SK-N-DZ (cell line): ENCODE measurements at regions not wholly inside any gene's neighbourhood (a gene's known extent, or its start where the extent isn't known, plus 50 kb on each side); places are given as distances from the start of the nearest gene placed in this dataset.

Source experiments
- DNase-seq: peaks from one replicate; pipeline ENCODE4 v3.0.0-alpha.2; 2015; ENCODE audit warnings: low spot score

GRCh38 chr4:138964716-138965426, 50.7 kb upstream of the NOCT start:
- DNase-seq = no peak

GRCh38 chr4:138963412-138963811, 52.2 kb upstream of the NOCT start:
- no peak for DNase-seq

GRCh38 chr4:138961664-138962063, 53.9 kb upstream of the NOCT start:
- no peak for DNase-seq

GRCh38 chr4:138961129-138961528, 54.5 kb upstream of the NOCT start:
- DNase-seq = no peak

- DNase-seq = no peak
These were observed 55.3 kb upstream of the NOCT start for GRCh38 chr4:138960175-138960710.

- DNase-seq = no peak
These were observed 56.3 kb upstream of the NOCT start for GRCh38 chr4:138959097-138959815.

GRCh38 chr4:138958519-138958918, 57.1 kb upstream of the NOCT start:
- DNase-seq = no peak

- no peak for DNase-seq
These were observed 58.3 kb upstream of the NOCT start for GRCh38 chr4:138957302-138957701.

- no peak for DNase-seq
These were observed 61.2 kb upstream of the NOCT start for GRCh38 chr4:138954428-138954827.

GRCh38 chr4:138953961-138954371, 61.6 kb upstream of the NOCT start:
- no peak for DNase-seq

GRCh38 chr4:138952411-138952810, 63.2 kb upstream of the NOCT start:
- no peak for DNase-seq

GRCh38 chr4:138951764-138952163, 63.8 kb upstream of the NOCT start:
- DNase-seq = no peak

GRCh38 chr4:138949866-138950265, 65.7 kb upstream of the NOCT start:
- DNase-seq = no peak

GRCh38 chr4:138948918-138949317, 66.7 kb upstream of the NOCT start:
- DNase-seq = no peak

- DNase-seq = no peak
These were observed 69.3 kb upstream of the NOCT start for GRCh38 chr4:138946306-138946705.

GRCh38 chr4:138945840-138946239, 69.7 kb upstream of the NOCT start:
- no peak for DNase-seq

GRCh38 chr4:138945401-138945800, 70.2 kb upstream of the NOCT start:
- DNase-seq = no peak

- DNase-seq = no peak
These were observed 71.7 kb upstream of the NOCT start for GRCh38 chr4:138943893-138944292.

GRCh38 chr4:138941037-138941436, 74.5 kb upstream of the NOCT start:
- no peak for DNase-seq

GRCh38 chr4:138939960-138940359, 75.6 kb upstream of the NOCT start:
- no peak for DNase-seq

- DNase-seq = no peak
These were observed 77.3 kb upstream of the NOCT start for GRCh38 chr4:138938366-138938690.

- DNase-seq = no peak
These were observed 80.3 kb upstream of the NOCT start for GRCh38 chr4:138935135-138935807.

GRCh38 chr4:138927072-138927471, 88.5 kb upstream of the NOCT start:
- no peak for DNase-seq
